ENCODE measurements at regions not wholly inside any gene's neighbourhood (a gene's known extent, or its start where the extent isn't known, plus 50 kb on each side); places are given as distances from the start of the nearest gene placed in this dataset.

GRCh38 chr21:16421965-16422364 is 692.2 kb downstream of the USP25 start (continued):
- TF ChIP-seq ZNF462 (CRISPR knock-in tag; IDR thresholded peaks at IDR 0.05): no peak
- no peak for TF ChIP-seq JUNB (IDR thresholded peaks at IDR 0.05; ENCODE audit: unreplicated experiment)
- TF ChIP-seq CREB1 (CRISPR knock-in tag; IDR thresholded peaks at IDR 0.05; ENCODE audit: low read depth): no peak
- no peak for TF ChIP-seq ZNF331 (CRISPR knock-in tag; IDR thresholded peaks at IDR 0.05; ENCODE audit: low read depth)
- no peak for TF ChIP-seq CTCF (conservative IDR thresholded peaks at IDR 0.05; ENCODE audit: low read depth in 2 of 2)
- no peak for TF ChIP-seq ETS1 (IDR thresholded peaks at IDR 0.05)
- no peak for TF ChIP-seq NANOG (IDR thresholded peaks at IDR 0.05; ENCODE audit: borderline replicate concordance)

- H4K20me1 ChIP-seq (replicated peaks; ENCODE audit: insufficient read depth): no peaks in the 10 kb centered on the region
- no peak overlapping the region for H3K4me2 ChIP-seq
- H3K4me3 Mint-ChIP-seq: no peak overlapping the region
- no peaks in the 10 kb centered on the region for H3K4me1 ChIP-seq (ENCODE audit: insufficient read depth)
- no peaks in the 10 kb centered on the region for H3K27me3 Mint-ChIP-seq (ENCODE audit: insufficient read depth, low read depth, poor library complexity)
- no peaks in the 10 kb centered on the region for H3K27me3 ChIP-seq (ENCODE audit: insufficient read depth)
- H3K36me3 ChIP-seq (ENCODE audit: insufficient read depth): no peaks in the 10 kb centered on the region
- DNase-seq (ENCODE audit: low spot score) (no peak), ATAC-seq (no peak)
- H3K9me3 Mint-ChIP-seq: no peaks in the 10 kb centered on the region
- H3K36me3 Mint-ChIP-seq (ENCODE audit: low read depth): no peaks in the 10 kb centered on the region
- H3K9me2 ChIP-seq (ENCODE audit: insufficient read depth): no peaks in the 10 kb centered on the region
- H3K27ac Mint-ChIP-seq: no peak overlapping the region
- H3F3A ChIP-seq (replicated peaks; ENCODE audit: low read depth): no peaks in the 10 kb centered on the region
- no peak overlapping the region for H3K4me3 ChIP-seq
- no peak overlapping the region for H2AFZ ChIP-seq
- H3K27ac ChIP-seq (ENCODE audit: low read depth): no peak overlapping the region
- H3K4me1 Mint-ChIP-seq: no peaks in the 10 kb centered on the region; the same call in 2 of the 3 replicates
- H3K79me2 ChIP-seq (replicated peaks; ENCODE audit: insufficient read depth): no peaks in the 10 kb centered on the region
- TF ChIP-seq ETS1 (IDR thresholded peaks at IDR 0.05) (no peak), POLR2AphosphoS5 (IDR thresholded peaks at IDR 0.05; ENCODE audit: low read depth) (no peak), CTCF (conservative IDR thresholded peaks at IDR 0.05; ENCODE audit: low read depth in 2 of 2) (no peak), JUNB (IDR thresholded peaks at IDR 0.05; ENCODE audit: unreplicated experiment) (no peak)
Observed at GRCh38 chr21:16422702-16423101, 692.9 kb downstream of the USP25 start.

Data from GM23338 (cell line).